H7 (cell line): ENCODE measurements at regions not wholly inside any gene's neighbourhood (a gene's known extent, or its start where the extent isn't known, plus 50 kb on each side); places are given as distances from the start of the nearest gene placed in this dataset.

ENCODE experiments used
- DNase-seq: peaks from one replicate; pipeline ENCODE4 v3.0.0; 2012
- H3K27me3 ChIP-seq: 2 replicates; pipeline ENCODE4 v1.6.0; 2011; ENCODE audit warnings: mild to moderate bottlenecking, low read length; ENCODE audit not compliant: control insufficient read depth, insufficient read depth
- H3K36me3 ChIP-seq: replicated peaks from 2 replicates; pipeline ENCODE4 v1.5.1; 2011; ENCODE audit warnings: low read length; ENCODE audit not compliant: control insufficient read depth, insufficient read depth
- H3K4me3 ChIP-seq: 2 replicates; pipeline ENCODE4 v1.5.1; 2011; ENCODE audit warnings: low read depth, mild to moderate bottlenecking, control low read depth, low read length, moderate library complexity; ENCODE audit not compliant: insufficient read depth

DNA sequence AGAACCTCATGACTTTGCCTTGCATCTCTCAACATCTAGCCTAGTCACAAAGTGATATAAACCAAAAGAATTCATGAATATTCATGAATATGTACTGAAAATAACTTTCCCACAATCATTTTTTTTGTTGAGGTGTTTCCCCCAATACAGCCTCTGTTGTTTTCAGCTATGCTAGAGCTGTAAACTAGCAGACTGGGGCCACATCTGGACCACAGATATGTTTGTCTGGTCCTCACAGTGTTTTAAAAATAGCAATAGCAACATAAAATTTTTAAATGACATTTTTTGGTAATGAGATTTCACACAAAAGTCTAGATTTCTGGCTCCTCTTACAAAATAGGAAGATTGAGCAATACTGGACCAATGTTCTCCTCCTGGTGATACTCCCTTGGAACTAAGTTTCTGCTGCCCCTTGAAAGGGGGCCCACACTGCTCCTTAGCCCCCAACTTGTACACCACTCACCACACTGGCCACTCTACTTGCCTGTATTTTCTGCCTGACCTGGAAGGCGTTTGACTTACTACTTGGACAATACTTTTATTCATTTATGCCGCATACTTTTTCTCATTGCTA, 81.2 kb downstream of the BMP4 start:
- DNase-seq: no peak
- no peaks in the 10 kb centered on the region for H3K27me3 ChIP-seq
- no peaks in the 10 kb centered on the region for H3K36me3 ChIP-seq
- no peak overlapping the region for H3K4me3 ChIP-seq

DNA sequence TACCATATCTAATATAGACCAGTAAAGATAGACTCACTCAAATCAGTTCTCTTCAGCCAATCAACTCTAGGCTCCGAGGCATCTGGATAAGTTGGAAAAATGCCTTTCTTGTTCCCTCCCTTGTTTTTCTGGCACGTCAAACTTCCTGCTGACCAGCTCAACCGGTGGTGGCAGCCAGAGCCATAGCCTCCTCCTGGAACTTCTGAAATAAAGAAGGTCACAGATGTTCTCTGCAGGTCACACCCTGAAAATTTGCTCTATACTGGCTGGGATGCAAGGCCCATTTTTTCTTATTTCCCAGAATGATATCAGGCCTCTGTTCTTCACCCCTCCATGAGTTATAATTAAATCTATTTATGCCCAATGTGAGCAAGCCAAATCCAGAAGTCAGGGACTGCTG, 81.9 kb downstream of the BMP4 start:
- Histone ChIP-seq H3K4me3 (no peak overlapping the region), H3K36me3 (no peaks in the 10 kb centered on the region), H3K27me3 (no peaks in the 10 kb centered on the region)
- DNase-seq: no peak

DNA sequence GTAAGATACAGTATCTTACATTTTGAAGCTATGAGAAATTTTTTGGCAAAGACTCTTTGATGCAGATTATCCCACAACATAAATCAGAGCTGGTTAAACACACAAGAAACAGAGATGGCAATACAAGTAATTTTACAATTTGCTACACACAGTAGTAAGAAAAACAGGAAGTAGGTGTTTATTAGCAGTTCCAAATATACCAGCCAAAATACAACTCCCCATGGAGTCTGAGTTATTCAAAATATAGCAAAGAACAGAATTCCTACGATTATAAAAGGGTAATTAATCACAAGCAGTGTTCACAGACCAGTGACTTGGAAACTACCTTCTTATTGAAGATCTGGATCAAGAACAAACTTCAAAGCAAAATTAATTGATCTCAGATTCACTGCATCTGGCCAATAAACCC, 83.9 kb downstream of the BMP4 start:
- Histone ChIP-seq H3K27me3 (no peaks in the 10 kb centered on the region), H3K4me3 (no peak overlapping the region), H3K36me3 (no peaks in the 10 kb centered on the region)
- DNase-seq: no peak

DNA sequence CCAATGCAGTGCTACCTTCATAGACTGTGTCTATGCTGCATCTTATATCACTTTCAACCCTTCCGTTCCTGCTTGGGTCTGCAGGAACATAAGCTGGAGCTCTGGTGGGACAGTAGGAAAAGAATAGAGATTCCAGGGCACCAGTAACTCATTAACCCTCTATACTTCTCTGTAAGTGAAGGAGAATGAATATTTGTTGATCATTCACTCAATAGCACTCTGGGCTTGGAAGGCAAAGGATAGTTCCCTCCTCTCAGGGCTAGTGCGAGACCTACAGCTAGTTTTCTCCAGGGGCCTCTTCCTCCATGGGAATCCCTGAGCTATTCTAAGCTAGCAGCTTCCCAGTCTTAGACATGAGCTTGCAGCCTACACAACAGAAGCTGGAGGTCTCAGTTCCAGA, 84.7 kb downstream of the BMP4 start:
- Histone ChIP-seq H3K36me3 (no peaks in the 10 kb centered on the region), H3K4me3 (no peak overlapping the region), H3K27me3 (no peaks in the 10 kb centered on the region)
- no peak for DNase-seq

DNA sequence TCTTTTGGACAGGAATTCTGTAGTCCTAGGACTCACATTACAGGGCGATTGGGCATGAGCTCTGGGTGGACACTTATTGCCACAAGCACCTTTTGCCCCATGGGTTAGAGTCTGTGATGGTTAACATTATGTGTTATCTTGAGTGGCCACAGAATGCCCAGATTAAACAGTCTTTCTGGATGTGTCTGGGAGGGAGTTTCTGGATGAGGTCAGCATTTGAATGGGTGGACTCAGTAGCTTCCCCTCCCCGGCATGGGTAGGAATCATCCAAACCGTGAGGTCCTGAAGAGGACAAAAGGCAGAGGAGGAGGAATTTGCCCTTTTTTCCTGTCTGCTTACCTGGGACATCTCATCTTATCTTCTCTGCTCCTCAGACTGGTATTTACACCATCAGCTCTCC, 85.6 kb downstream of the BMP4 start:
- no peak for DNase-seq
- Histone ChIP-seq H3K27me3 (no peaks in the 10 kb centered on the region), H3K4me3 (no peak overlapping the region), H3K36me3 (no peaks in the 10 kb centered on the region)

DNA sequence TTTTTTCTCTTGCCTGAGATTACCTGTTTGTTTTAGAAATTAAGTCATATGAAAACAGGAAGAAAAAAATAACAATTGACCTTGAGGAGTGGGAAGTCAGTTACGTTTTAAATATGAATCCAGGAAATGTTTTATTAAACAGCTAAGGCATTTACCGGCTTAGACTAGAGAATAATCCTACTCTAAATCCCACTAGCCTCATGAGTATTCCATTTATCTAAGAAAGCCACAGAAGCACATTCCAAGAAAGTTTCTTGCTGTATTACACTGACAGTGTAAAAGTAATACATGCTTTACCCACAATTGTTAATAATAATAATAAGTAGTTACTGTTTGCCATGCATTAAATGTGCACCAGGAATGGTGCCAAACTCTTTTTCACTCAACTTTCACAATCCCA, 90.9 kb downstream of the BMP4 start:
- Histone ChIP-seq H3K36me3 (no peaks in the 10 kb centered on the region), H3K27me3 (no peaks in the 10 kb centered on the region), H3K4me3 (no peak overlapping the region)
- DNase-seq: no peak

DNA sequence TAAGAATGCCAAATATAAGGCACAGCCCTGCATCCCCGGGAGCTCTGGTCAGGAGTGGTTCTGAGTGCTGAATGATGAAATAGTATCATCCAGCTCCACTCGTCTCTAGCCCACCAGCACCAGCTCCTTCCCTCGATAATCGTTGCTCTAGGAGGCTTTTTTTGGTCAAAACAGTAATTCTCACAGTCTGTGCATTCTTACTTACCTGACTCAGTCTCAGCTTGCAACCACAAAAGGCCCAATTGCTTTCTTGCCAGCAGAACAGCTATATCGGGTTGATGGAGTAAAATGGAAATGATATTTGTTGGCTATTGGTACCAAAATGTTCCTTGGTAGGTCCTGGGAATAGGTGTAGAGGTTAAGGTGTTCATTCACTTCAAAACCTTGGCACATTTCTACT, 94.8 kb downstream of the BMP4 start:
- DNase-seq: no peak
- no peaks in the 10 kb centered on the region for H3K27me3 ChIP-seq
- H3K36me3 ChIP-seq: no peaks in the 10 kb centered on the region
- no peak overlapping the region for H3K4me3 ChIP-seq

DNA sequence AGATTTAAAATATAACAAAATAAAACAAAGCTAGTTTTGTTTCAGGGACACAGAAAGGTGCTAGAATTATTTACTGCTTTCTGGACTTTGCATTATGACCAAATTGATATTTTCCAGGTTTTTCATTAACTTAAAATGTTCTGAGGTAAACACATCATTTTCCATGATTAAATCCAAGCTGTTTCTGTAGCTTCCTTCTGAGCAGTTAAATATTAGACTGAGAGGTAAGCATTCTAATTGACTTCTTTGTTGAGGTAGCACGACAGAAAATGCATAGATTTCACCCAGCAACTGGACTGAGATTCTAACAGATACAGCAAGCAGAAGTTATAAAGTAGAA, 98.3 kb downstream of the BMP4 start:
- Histone ChIP-seq H3K27me3 (no peaks in the 10 kb centered on the region), H3K36me3 (no peaks in the 10 kb centered on the region), H3K4me3 (no peak overlapping the region)
- DNase-seq: no peak

DNA sequence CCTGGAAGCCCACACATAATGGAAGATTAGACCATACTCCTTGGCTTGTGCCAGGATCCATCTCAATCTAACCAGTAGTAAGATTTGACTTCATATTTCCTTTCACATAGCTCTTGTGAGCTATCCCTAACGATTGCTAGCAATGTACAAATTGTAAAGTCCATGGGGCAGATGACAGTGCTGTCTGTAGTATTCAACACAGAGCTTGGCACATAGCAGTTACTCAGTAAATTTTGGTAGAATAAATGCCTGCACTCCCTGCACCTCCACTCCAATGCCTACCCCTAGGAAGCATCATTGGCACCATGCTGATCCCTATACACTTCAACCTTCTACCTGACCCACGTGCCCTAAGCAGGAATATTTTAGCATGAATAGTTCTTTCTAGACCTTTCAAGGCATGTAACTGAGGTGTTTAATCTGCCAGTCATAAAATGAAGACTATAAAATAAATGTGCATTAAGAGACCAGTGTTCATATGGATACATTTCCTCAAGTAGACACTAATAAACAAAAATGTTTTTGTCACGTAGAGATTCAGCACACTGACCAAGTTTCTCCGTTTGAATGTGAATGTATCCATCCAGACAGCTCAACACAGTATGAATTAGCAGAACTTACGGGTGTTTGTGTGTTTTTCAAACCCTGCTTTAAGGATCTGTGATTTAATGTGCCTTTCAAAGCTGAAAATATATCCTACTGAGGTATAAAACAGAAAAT, 98.8 kb downstream of the BMP4 start:
- H3K36me3 ChIP-seq: no peaks in the 10 kb centered on the region
- H3K27me3 ChIP-seq: no peaks in the 10 kb centered on the region
- DNase-seq: no peak
- H3K4me3 ChIP-seq: no peak overlapping the region

DNA sequence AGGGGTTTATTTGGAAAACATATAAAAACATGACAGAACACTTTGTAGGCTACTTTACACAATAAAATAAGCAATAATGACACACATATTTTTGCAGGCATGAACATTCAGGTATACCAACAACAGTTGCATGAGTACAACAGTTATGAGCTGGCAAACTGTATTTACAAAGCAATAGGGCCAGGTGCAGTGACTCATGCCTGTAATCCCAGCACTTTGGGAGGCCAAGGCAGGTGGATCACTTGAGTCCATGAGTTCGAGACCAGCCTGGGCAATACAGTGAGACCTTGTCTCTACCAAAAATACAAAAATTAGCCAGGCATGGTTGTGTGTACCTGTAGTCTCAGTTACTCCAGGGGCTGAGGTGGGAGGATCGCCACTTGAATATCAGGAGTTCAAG, 101.1 kb downstream of the BMP4 start:
- DNase-seq: no peak
- H3K4me3 ChIP-seq: no peak overlapping the region
- H3K36me3 ChIP-seq: no peaks in the 10 kb centered on the region
- H3K27me3 ChIP-seq: no peaks in the 10 kb centered on the region

DNA sequence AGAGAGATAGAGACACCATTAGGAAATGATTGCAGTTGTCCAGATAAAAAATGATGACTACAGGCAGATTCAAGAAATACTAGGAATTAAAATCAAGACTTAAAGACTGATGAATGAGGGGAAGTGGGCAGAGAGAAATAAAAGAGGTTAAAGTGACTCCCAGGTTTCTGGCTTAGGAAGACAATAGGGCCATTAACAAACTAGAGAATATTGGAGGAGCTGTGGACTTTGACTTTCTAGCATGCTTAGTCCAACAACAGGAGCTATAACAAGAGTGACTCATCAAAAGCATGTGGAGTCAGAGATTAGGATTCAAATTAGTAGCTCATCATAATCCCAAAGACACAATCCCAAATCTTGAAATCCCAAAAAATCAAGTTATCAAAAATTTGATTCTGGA, 101.5 kb downstream of the BMP4 start:
- Histone ChIP-seq H3K4me3 (no peak overlapping the region), H3K36me3 (no peaks in the 10 kb centered on the region), H3K27me3 (no peaks in the 10 kb centered on the region)
- DNase-seq: no peak

DNA sequence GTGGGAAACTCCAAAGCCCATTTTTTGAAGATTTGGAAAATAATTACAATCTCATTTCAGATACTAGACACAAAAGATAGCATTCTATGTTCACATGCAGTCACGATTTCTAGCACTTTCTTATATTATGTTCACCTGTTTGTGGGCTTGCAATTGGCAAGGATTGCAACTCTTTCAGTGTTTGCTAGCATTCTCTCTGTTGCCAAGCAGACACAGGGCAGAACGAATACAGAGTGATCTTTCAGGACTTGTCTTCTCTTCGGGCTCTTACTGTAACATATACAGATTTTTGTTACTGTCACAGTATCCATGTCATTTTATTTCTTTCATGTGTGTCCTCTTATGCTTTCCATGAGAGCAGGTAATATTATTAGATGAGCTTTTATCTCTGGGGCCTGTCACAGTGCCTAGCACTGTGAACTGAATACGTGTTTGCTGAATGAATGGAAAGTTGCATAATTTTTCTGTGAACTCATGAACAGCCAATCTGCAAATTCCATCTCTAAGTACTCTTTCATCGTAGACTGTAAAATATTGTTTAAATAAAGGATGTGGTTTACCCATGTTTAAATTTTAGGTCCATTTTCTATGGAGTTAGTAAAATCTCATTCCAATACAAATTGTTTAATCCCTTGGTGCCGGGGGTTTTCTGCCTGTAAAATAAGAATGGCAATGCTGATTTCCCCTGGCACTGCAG, 105.1 kb downstream of the BMP4 start:
- no peak for DNase-seq
- no peaks in the 10 kb centered on the region for H3K36me3 ChIP-seq
- H3K27me3 ChIP-seq: no peaks in the 10 kb centered on the region
- H3K4me3 ChIP-seq: no peak overlapping the region

DNA sequence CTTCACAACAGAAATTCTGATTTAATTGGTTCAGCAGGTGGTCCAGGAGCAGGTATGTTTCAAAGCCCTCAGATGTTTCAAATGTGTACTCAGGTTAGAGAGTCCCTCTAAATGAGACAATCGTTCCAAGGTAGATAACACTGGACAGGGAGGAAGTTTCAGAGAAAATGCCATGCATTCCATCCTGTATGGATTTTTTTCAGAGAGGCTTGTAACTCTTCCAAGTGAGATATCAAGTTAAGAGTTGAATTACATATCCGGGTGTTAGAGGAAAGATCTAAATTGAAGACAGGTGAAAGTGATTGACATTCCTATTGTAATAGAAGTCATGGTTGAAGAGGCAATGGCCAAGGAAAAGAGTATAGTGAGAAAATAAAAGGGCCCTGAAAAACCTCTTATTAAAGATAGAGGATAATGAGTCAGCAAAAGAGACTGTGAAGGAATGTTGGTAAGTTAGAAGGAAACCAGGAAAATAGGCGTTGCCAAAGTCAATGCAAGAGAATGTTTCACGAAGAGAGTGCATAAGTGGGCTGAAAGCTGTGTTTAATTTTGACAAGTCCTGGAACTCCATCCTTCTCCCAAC, 105.8 kb downstream of the BMP4 start:
- Histone ChIP-seq H3K36me3 (no peaks in the 10 kb centered on the region), H3K4me3 (no peak overlapping the region), H3K27me3 (no peaks in the 10 kb centered on the region)
- DNase-seq: no peak

DNA sequence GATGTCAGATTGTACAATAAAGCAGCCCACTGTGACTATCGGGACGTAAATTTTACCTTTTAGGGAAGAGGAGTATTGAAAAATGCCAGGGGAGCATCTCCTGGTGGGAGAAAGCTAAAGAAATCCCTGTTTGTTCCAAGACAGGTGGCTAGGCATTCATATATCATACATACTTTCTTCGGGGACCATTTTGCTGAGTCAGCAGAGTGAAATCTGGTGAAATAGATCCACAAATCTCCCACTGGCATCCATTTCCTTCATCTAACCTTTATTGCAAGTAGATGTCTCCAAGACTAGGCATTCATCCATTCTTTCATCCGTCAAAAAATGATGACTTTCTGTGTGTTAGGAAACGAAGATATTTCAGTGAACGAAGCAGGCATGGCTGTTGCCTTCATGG, 107.1 kb downstream of the BMP4 start:
- no peak for DNase-seq
- no peak overlapping the region for H3K4me3 ChIP-seq
- no peaks in the 10 kb centered on the region for H3K27me3 ChIP-seq
- H3K36me3 ChIP-seq: no peaks in the 10 kb centered on the region

DNA sequence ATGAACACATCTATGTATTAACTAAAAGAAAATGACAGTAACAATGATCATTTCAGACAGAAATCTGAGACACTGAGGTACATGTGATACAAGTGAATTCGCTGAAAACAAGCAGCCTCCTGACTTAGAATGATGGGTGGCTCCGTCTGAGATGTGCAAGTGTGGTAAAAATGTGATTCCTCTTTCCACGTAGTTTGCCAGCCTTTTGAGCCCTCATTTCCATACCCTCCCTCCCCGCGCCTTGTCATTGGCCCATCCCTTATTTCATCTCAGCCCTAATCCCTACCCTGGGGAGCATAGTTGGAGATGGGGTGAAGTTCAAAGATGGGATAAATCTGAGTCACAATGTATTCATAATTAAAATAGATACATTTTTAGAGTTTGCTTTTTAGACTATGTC, 107.8 kb downstream of the BMP4 start:
- no peaks in the 10 kb centered on the region for H3K27me3 ChIP-seq
- DNase-seq: no peak
- H3K36me3 ChIP-seq: no peaks in the 10 kb centered on the region
- no peak overlapping the region for H3K4me3 ChIP-seq
